ENCODE measurements at regions not wholly inside any gene's neighbourhood (a gene's known extent, or its start where the extent isn't known, plus 50 kb on each side); places are given as distances from the start of the nearest gene placed in this dataset.

DNA sequence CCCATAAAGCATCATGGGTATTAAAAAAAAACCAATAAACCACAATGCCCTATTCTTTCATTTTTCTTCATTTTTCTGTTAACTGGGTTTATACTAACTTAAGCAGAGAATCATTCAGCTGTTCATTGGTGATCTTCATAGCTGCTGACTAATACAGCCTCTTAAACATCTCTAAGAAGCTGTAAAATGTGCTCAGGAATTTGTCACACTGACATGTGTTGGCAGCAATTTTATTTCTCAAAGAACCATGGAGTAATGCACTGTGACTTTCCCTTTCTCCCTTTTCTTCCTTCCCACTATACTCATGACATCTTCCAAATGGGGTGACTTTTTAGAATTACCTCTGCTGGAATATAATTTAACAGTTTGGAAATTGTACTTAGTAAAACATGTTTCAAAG, 315.4 kb downstream of the ANTXR2 start:
- TF ChIP-seq, protein P1, sequence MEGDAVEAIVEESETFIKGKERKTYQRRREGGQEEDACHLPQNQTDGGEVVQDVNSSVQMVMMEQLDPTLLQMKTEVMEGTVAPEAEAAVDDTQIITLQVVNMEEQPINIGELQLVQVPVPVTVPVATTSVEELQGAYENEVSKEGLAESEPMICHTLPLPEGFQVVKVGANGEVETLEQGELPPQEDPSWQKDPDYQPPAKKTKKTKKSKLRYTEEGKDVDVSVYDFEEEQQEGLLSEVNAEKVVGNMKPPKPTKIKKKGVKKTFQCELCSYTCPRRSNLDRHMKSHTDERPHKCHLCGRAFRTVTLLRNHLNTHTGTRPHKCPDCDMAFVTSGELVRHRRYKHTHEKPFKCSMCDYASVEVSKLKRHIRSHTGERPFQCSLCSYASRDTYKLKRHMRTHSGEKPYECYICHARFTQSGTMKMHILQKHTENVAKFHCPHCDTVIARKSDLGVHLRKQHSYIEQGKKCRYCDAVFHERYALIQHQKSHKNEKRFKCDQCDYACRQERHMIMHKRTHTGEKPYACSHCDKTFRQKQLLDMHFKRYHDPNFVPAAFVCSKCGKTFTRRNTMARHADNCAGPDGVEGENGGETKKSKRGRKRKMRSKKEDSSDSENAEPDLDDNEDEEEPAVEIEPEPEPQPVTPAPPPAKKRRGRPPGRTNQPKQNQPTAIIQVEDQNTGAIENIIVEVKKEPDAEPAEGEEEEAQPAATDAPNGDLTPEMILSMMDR (IDR thresholded peaks at IDR 0.05), result no peak
- TF ChIP-seq EP300 (IDR thresholded peaks at IDR 0.05) (no peak), POLR2A (IDR thresholded peaks at IDR 0.05) (no peak)

Measured in tibial nerve (tissue), 4 donors.